PC-9 (cell line): ENCODE measurements at regions not wholly inside any gene's neighbourhood (a gene's known extent, or its start where the extent isn't known, plus 50 kb on each side); places are given as distances from the start of the nearest gene placed in this dataset.

Source experiments
- EZH2 ChIP-seq: fragments of 200-600 bp; sonication (generic); IDR thresholded peaks from 2 replicates; pipeline ENCODE4 v1.8.0; 2017; ENCODE audit warnings: antibody characterized with exemption, low read depth
- TF ChIP-seq, protein P1 (sequence below): fragments of 200-600 bp; sonication (generic); conservative IDR thresholded peaks from 2 replicates; pipeline ENCODE4 v1.6.1; 2017; ENCODE audit warnings: mixed run types, antibody characterized with exemption, mild to moderate bottlenecking, moderate library complexity

GRCh38 chr4:54548831-54549460 is 108.8 kb upstream of the KIT start:
- TF ChIP-seq, protein P1, sequence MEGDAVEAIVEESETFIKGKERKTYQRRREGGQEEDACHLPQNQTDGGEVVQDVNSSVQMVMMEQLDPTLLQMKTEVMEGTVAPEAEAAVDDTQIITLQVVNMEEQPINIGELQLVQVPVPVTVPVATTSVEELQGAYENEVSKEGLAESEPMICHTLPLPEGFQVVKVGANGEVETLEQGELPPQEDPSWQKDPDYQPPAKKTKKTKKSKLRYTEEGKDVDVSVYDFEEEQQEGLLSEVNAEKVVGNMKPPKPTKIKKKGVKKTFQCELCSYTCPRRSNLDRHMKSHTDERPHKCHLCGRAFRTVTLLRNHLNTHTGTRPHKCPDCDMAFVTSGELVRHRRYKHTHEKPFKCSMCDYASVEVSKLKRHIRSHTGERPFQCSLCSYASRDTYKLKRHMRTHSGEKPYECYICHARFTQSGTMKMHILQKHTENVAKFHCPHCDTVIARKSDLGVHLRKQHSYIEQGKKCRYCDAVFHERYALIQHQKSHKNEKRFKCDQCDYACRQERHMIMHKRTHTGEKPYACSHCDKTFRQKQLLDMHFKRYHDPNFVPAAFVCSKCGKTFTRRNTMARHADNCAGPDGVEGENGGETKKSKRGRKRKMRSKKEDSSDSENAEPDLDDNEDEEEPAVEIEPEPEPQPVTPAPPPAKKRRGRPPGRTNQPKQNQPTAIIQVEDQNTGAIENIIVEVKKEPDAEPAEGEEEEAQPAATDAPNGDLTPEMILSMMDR: no peak
- no peak for TF ChIP-seq EZH2
